ENCODE measurements at regions not wholly inside any gene's neighbourhood (a gene's known extent, or its start where the extent isn't known, plus 50 kb on each side); places are given as distances from the start of the nearest gene placed in this dataset.

GRCh38 chr22:48568736-48569330 is 1258.8 kb downstream of the BRD1 start:
- no peak for DNase-seq

DNA sequence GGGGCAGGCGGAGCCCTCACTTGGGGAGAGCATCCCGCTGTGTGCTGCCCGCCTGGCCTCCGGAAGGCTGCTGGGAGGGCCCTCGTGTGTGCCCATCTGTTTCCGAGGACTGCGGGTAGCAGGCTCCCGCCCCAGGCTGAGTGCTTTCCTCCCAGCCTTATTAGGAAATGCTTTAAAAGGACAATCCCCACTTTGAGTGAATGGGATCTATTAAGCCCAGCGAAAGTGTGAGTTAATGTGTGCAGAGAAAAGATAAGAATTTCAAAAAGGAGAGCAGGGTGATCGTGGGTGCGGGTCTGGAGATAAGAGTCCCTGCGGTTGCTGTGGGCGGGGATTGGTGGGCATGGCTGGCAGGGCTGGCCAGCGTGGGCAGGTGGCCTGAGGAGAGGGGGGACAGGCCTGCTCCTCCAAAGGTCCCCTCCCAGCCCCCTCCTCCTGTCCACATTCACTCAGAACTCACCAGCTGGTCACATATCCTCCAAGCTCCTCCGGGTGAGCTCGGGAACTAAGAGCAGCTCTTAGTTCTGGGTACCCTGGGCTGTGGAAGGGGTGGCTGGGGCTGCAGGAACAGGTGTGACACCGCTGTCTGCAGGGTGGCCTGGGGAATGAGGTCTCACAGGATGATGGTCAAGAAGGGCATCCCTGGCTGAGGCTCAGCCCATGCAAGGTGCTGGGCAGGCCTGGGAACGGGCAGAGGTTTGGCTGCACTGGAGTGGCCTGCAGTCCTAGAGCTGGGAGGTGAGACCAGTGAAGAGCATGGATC is 1260.3 kb downstream of the BRD1 start:
- DNase-seq: no peak

GRCh38 chr22:48566741-48567140 is 1260.9 kb downstream of the BRD1 start:
- DNase-seq: no peak

DNA sequence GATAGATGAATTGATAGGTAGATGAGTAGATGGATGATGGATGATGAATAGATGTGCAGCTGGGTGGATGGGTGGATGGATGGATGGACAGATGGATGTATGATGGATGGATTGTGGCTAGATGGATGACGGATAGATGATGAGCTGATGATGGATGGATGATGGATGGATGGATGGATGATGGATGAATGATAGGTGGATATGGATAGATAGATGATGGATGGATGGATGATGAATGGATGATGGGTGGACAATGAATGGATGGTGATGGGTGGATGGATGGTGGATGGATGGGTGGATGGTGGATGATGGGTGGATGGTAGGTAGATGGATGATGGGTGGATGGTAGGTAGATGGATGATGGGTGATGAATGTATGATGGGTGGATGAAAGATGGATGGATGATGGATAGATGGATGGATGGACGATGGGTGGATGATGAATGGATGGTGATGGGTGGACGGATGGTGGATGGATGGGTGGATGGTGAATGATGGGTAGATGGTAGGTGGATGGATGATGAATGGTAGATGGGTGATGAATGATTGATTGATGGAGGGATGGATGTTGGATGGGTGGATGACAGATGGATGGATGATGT is 1261.7 kb downstream of the BRD1 start:
- DNase-seq: no peak

DNA sequence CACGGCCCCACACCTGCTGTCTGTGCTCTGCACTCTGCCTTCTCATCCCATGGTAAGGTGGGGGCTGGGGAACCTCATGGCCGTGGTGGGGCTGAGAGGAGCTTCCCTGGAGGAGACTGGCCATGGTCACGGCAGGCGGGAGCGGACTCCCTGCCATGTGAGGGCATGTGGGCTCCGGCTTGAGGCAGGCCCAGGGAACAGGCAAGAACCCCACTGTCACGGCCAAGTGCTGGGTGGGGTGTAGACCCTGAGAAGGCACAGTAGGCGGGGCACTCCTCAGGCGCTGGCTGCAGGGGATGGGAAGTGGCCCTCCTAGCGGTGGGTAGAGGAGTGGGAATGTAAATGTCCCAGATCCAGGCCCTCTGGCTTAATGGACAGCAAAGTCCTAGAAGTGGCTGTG is 1262.7 kb downstream of the BRD1 start:
- DNase-seq: no peak

DNA sequence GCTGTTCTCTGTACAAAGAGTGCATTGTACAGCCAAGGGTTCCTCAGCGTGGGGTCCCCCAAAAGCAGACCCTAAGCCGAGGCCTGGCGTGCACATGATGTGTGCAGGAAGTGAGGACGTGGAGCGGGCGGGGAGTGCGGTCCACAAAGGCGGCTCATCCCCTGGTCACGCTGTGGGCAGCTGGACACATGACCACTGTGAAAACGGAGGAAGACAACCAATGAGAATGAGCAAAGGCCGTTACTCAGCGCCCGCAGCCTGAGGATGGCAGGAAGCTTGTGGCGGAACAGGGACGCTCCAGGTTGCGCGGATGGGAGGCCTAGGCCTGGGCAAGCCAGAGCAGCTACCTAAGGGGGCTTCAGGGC is 1263.7 kb downstream of the BRD1 start:
- DNase-seq: no peak

DNA sequence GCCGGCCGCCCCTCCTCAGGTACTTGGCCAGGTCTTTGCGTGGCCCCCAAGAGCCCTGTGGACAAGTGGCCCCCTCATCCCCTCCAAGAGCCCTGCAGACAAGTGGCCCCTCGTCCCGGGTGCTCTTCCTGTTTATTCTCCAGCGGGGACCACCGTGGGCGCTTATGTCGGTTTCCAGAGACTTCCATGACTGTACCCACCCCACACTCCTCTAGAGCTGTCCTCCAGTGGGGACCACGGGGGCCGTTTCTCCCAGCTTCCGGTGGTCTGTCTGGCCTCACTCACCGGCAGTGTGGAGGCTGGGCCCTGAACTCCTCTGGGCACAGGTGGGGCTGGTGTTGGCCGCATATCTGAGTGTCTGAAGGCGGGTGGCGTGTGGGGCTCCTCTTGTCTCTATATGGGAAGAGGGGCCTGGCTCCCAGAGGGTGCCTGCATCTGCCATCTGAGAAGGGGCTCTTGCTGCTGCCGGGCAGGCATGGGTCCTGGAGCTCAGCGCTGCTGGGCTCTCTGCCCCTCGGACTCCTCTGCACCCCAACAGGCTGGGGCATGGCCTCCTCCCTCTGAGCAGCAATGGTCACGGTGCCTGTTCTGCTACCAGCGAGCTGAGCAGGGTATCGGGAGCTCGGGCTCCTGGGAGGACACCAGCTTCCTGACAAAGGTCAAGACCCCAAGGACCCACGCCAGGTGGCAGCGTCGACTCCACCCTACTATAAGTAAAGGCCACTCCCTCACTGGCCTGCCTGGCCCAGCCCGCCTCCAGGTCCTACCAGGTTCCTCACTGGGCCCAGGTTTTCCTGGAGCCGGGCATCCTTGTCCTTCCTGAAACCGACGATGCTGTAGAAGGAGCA is 1264.3 kb downstream of the BRD1 start:
- DNase-seq: no peak

DNA sequence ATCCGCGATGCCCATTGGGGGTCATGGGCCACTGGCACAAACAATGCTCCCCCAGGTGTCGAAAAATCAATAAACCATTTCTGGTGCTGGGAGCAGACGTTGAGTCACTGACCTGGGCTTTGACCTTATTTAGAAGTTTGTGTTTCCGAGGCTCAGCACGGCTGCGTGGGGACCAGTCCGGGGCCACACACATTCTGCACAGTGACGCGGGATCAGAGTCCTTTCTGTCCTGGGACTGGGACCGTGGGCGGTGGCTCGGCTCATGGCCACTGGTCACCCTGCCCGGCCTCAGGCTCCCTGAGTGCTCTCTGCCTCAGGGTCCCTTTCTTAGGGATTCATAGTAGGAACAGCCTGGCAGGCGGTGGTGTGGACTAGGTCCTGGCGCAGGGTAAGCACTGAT is 1266.0 kb downstream of the BRD1 start:
- DNase-seq: no peak

DNA sequence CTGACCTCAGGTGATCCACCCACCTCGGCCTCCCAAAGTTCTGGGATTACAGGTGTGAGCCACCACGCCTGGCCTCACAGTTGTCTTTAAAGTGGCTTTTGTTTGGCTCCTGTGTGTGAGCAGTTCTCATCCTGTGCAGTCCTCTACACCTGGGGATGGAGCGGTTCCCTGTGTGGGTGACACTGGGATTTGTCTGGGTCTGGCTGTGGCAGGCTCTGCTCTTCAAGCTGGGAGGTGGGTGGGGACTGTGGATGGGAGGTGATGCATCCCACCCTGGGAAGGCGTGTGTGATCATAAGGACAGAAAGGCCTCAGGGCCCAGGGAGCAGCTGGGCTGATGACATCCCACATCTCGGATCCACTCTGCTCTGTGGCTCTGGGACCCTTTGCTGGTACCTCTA is 1266.8 kb downstream of the BRD1 start:
- no peak for DNase-seq

DNA sequence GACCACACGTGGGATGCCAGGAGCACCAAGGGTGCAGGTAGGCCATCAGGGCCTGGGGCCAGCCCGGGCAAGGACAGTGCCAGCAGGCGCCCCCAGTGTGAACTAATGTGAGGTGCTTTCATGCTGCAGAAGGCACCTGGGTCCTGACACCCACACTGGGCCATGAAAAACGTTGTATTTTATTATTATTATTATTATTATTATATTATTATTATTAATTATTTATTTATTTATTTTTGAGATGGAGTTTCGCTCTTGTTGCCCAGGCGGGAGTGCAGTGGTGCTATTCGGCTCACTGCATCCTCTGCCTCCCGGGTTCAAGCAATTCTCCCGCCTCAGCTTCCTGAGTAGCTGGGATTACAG is 1267.3 kb downstream of the BRD1 start:
- no peak for DNase-seq

DNA sequence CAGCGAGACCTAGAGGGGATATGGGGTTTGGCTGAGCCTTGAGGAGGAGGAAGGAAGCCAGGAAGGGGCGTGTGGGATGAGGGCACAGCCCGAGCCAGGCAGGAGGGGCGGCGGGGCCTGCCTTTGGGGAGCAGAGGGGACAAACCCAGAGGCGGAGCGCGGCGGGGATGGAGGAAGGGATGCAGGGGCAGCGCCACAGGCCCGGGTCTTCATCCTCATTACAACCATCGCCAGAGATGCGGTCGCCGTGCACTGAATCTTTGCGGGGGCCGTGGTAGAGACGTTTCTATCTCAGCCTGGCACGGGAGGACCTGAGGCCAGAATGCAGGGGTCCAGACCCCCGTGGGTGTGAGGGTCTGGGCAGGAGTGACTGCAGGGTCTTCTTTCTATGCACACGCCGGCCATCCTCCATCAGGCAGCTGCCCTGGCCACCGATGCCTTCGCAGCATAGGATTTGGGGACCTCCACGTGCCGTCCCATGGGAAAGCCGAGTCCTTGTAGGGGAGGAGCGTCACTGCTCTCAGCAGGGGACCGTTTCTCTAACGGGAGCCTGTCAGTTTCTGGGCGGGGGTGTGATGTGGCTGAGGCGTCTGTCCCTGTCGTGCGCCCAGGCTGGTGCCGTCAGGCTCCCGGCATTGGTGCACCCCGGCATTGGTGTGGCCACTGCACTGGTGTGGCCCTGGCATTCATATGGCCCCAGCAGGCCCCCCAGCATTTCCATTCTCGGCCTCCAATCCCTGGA is 1267.9 kb downstream of the BRD1 start:
- no peak for DNase-seq

DNA sequence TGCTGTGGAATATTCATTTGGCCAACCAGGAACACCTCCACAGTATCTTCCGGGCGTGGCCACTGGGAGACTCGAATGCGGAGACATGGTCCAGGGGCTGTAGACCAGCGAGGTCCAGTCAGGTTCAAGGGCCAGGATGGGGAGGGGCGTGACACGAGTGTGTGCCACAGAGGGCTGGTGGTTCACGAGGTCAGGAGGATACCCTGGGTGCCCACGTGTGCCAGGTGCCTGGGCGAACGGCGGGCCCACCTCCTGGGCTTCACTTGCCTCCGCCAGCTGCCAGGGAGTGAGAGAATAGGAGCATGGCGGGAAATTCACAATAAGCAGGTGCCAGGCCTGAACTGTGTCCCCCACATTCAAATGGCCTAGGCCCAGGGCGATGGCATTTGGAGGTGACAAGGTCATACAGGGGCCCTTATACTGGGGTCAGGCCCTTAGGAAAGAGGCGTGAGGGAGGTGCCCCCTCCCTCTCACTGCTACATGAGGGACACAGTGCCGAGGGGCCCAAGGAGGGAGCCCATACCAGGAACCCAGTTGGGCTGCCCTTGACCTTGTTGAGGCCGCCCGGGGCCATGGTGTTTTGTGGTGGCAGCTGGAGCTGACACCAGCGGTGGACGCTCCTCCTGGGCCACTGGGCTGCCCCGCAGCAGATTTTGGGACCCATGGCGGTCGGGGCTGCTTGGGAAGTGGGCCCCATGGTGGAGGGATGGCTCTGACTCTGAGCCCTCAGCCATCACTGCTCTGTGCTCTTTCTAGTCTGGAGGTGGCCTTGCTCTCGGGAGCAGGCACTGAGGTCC is 1268.9 kb downstream of the BRD1 start:
- no peak for DNase-seq

DNA sequence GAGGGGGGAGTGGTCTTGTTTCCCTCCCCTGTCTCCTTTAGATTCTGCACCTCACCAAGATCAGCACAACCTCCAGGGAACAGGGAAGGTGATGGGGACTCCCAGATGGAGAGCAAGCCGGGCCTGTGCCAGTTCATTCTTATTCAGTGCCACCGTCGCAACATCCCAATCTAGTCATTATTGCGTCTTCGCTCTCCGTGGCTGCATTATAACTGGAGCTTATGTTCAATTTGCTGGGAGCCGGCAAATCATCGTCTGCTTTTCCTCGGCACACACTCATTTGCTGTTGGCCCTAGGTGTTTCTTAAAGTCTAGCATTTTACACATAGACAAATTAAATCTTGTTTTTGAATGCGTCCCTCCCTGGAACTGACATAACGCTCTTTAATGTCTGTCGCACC is 1269.7 kb downstream of the BRD1 start:
- DNase-seq: no peak

DNA sequence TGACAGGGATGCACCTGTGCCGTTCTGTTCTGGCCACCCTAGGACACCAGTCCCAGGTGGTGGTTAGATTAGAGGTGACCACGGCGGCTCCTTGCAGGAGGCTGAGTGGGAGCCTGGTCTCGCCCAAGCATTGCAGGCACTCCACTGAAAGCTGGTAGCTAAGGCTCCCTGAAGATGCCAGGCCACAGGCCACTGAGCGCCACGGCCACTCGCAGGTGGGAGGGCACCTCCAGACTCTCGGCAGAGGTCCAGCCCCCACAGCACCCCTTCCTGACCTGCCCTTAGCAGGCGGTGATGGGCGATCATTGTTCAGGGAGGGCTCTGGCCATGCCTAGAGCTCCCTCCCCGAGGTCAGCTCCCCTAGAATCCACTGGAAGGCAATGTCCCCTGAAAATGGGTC is 1270.2 kb downstream of the BRD1 start:
- DNase-seq: no peak

DNA sequence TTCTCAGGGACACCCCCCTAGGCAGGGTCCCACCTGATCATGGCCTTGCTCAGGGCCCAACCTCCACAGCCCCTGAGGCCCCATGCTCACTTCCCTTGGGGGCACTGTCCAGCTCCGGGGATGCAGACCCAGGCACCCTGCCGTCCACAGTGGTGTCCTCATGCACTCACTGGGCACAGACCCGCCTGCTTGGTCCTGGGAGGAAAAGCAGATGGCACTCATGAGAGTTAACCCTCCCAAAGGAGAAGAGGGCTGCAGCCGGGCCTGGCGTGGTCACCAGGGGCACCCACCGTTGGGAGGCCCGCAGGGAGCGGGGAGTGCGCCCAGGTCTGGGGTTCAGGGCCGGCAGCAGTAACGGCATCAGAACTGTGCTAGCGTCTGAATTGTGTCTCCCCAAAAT is 1270.9 kb downstream of the BRD1 start:
- DNase-seq: no peak

DNA sequence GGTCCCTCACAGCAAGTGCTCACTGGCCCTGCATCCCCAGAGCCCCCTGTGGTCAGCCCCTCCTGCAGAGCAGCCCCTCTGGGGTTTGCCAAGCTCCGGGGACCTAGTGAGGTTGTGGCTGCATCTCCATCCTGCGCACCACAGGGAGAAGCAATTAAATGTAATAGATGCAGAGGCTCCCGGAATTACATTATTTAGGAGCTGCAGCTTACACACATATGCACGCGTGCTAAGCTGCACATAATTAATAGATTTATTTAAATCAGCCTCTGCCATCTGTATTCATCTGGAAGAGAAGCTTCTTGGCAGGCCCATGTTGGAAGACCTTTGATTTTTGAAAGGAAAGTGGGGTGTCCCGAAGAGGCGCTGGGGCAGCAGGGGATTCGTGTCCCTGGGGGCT is 1271.5 kb downstream of the BRD1 start:
- DNase-seq: no peak

DNA sequence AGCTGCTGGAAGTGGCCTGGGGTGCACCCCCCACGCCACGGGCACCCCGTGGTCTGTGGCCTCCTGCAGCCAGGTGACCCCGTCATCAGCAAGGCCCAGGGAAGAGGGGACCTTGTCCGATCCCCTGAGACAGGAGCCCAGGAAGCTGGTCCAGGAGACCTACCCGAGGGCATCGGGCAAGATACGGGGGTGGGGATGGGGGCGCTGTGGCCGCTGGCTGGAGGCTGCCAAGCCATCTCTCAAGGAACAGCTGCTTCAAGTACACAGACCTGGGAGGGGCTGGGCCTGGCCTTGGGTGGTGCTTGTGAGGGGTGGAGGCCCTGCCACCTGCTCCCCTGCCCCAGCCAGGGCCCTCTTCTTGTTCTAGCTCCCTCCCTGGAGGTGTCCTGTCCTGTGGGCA is 1272.1 kb downstream of the BRD1 start:
- no peak for DNase-seq

DNA sequence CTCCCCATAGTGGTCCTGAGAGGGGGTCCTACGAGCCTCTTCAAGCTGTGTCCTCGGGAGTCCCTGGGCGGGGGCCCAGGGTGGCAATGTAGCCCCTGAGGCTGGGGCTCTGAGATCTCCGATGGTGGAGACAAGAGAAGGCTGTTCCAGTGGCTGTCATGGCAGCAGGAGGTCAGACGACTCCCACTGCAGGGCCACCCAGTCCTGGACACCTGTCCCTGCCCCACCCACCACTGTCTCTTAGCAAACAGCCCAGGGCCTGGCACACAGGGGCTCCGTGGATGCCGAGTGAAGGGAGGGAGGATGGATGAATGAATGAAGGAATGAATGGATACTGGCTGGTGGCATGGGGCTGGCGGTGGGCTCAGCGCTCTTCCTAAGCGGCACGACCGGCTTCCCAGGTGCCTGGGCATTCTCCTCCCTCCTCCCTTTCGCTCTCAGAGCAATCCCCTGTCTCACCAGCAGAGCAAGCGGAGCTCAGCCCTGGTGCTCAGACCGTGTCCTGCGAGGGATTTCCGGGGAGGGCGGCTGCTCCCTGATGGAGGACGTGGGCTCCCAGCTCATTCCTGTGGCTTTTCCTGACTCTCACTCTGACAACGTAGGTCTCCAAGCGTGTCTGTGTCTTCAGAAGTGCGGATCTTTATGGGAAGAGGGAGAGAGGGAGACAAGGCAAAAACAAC is 1272.6 kb downstream of the BRD1 start:
- DNase-seq: no peak

DNA sequence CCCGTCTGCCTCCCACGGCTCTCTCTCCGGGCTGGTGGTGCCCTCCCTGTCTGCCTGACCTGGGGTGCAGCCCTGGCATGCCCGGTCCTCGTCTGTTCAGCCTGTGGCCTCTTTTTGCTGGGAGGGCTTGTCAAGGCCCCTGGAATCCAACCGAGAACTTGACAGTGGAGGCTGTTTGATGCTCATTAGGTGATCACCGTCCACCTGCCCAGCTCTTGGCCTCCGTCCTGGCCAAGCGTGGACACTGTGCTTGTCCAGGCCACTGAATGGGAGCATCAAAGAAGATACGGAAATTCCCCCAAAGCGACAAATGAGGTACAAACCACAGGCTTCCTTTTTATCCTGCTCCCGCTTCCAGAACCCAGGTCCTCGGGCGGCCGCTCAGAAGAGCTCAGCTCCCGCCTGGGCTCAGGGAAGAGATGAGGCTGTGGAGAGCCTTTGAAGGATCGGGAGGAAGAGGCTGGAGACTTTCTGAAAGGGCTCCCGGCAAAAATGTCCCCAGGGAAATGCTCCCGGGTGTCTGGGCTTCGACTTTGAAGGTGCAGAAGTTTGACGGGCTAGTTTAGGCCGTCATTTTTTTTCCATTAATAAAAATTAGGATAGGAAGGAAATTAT is 1273.9 kb downstream of the BRD1 start:
- DNase-seq: no peak

DNA sequence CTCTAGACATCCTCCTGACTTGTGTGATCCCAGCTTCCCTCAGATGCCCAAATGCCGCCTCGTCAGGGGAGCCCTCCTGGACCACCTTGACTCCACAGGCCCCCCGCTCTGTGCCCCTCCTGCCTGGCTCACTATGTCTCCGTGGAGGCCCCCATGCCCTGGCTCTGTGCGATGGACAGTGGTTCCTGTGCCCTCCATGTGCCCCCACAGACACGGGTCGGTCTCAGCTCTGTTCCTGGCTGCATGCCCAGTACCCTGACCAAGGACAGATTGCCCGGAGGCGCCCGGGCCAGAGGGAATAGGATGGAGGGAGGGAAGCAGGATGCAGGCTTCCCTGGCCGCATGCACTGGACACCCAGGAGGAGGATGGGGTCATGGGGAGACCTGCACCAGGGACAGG is 1274.6 kb downstream of the BRD1 start:
- no peak for DNase-seq

DNA sequence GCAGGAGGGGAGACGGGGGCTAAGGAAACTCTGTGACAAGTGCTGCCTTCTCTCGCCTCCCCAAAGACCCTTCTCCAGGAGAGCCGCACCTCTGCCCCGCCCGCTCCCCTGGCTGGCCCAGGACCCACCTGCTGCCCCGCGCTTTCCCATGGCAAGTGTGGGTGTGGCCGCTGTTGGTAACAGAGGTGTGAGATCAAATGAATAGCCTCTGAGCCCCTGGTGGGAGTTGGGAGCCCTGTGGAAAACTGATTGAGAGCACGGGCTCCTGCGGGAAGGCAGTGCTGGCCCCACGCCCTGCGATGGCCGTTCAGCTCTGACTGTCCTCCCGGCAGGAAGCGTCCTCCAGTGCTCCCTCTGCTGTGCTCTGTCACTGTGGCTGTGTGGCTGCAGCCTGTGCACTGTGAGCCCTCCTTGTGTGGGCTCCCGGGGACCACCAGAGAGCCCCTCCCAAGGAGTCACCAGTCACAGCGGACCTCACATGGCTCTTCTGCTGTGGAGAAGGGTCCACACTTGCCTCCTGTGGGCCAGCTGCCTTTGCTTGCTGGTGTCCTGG is 1275.9 kb downstream of the BRD1 start:
- no peak for DNase-seq
